ENCODE measurements at regions not wholly inside any gene's neighbourhood (a gene's known extent, or its start where the extent isn't known, plus 50 kb on each side); places are given as distances from the start of the nearest gene placed in this dataset.

DNA sequence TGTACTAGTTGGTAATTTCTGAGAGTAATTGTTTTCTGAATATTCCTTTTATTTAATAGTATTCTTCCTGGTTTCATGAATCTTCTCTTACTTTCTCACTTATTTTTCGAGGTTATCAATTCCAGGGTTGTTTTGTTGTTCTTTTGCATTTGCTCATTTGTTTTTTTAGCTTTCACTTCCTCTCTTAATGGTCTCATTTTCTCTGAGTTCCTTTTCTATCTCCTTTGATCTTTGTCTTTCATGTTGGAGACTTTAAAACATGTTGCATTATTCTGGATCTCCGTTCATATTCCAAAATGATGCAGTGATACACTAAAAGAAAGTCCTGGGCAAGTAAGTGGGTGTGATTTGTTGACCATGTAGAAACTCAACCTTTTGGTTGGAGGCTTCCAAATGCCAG is 345.3 kb upstream of the SLC35B3 start:
- DNase-seq: no peak

DNA sequence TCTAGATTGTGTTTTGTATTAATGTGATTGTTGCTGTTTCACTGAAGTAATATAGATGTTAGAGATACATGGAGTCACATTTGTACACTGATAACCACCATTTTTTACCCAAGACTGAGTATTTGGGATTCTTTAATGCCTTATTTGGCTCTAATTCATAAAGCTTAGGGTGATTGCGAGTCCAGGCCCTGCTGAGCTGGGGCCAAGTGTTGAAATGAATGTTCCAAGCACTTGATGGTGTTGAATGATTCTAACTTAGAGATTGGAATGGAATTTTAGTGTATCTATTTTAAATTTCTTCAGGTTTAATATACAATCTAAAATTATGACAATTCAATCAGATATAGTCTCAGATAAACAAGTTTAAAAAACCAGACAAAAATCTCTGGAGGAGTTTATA is 329.4 kb upstream of the SLC35B3 start:
- no peak for DNase-seq

- DNase-seq: no peak
Measured at GRCh38 chr6:8760951-8761350, 325.6 kb upstream of the SLC35B3 start.

GRCh38 chr6:8758412-8758811 is 323.1 kb upstream of the SLC35B3 start:
- DNase-seq: no peak

GRCh38 chr6:8750627-8751026 is 315.3 kb upstream of the SLC35B3 start:
- no peak for DNase-seq

GRCh38 chr6:8749465-8749864 is 314.1 kb upstream of the SLC35B3 start:
- no peak for DNase-seq

DNA sequence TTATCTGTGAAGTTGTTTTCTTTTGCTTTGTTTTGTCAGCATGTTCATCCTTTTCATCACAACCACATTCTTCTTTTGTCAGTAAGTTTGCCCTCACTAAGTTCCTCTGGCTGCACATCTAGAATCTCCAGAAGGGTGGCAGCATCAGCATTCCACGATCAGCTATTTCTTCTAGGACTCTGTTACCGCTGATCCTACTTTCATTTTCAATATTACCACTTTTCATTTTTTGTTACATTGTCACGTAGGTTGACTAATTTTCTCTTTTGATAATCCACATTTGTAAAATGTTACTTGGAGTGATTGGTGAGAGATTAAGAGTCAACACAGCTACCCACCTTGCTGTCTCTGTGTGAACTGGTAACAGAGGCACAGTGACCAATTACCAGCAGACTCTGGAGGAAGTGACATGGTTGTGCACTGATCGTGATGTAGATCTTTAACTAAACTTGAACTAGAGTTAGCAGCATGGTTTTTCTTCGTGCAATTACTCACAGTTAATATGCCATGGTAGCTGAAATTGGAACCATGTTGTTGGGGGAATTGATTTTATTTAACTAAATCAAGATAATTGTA is 307.9 kb upstream of the SLC35B3 start:
- no peak for DNase-seq

DNA sequence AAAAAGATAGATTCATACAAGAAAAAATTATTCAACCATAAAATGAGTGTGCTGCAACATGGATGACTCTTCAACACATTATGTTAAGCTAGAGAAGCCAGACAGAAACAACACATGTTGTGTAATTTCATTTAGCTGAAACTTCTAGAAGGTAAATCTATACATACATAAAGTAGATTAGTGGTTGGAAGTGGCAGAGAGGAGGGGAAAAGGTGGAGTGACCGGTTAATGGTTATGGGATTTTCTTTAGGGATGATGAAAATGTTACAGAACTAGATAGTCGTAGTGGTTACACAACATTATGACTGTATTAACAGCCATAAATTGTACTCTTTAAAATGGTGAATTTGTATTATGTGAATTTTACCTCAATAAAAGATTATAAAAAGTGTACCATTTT is 304.1 kb upstream of the SLC35B3 start:
- no peak for DNase-seq

GRCh38 chr6:8738951-8739350 is 303.6 kb upstream of the SLC35B3 start:
- DNase-seq: no peak

DNA sequence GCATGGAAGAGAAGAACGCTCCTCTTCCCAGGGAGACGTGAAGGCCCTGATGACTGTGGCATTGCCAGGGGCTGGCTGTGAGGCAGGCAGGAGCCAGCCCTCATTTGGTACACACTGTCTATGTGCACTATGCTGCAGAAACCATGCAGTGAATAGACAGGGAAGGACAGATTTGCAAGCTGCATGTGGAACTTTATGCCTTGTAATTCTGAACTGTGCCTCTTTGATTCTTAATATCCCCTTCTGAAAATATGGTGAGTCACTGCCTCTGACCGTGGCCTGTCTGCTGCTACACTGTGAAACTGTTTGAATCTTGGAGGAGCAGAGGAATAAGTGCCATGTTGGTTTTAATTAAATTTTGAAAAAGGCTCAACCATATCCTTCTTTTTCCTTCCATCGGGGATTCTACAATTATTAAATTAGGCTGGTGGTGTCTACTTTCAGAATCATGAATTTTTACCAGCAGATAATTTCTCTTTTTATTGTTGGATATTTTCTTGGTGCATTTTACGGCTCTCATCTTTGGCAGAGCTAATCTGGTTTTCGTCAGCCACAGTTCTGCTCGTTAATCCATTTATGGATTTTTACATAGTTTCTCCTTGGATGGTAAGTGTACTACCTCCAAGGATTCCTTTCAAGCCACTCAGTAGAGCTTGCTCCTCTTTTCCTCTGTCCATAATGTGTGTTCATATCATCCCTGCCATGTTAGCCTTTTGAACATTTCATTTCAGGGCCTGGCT is 301.0 kb upstream of the SLC35B3 start:
- no peak for DNase-seq

DNA sequence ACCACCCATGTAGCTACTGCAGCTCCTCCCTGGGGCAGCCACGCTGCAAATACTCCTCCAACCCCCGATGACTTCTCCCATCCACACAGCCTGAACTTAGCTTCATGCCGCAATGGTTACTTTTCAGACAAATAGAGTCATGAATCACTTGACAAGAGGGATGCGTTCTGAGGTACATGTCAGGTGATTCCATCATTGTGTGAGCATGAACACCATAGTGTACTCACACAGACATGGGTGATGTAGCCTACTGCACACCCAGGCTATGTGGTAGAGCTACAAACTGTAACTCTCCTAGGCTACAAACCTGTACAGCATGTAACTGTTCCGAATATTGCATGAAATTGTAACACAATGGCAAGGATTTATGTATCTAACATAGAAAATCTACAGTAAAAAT is 298.5 kb upstream of the SLC35B3 start:
- no peak for DNase-seq

- DNase-seq: no peak
Measured at GRCh38 chr6:8731874-8732273, 296.5 kb upstream of the SLC35B3 start.

DNA sequence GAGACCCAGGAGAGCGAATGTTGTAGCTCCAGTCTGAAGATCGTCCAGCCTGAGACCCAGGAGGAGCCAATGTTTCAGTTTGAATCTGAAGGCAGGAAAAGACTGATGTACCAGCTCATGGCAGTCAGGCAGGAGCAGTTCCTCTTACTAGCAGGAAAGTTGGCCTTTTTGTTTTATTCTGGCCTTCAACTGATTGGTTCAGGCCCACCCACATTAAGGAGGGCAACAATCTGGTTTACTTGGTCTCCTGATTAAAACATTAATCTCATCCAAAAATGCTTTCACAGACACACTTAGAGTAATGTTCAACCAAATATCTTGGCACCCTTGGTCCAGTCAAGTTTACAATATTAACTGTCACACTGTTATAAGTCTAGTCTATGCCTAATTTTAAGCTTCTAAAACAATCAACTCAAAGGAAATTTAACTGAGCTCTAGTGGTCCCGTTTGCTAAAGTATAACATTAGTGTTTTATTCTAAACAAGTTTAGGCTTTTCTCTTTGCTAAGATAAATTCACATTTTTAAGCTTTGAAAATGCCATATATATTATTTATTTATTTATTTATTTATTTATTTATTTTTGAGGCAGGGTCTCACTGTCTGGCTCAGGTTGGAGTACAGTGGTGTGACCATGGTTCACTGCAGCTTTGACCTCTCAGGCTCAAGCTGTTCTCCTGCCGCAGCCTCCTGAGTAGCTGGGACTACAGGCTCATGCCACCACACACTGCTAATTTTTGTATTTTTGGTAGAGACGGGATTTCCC is 275.5 kb upstream of the SLC35B3 start:
- no peak for DNase-seq

DNA sequence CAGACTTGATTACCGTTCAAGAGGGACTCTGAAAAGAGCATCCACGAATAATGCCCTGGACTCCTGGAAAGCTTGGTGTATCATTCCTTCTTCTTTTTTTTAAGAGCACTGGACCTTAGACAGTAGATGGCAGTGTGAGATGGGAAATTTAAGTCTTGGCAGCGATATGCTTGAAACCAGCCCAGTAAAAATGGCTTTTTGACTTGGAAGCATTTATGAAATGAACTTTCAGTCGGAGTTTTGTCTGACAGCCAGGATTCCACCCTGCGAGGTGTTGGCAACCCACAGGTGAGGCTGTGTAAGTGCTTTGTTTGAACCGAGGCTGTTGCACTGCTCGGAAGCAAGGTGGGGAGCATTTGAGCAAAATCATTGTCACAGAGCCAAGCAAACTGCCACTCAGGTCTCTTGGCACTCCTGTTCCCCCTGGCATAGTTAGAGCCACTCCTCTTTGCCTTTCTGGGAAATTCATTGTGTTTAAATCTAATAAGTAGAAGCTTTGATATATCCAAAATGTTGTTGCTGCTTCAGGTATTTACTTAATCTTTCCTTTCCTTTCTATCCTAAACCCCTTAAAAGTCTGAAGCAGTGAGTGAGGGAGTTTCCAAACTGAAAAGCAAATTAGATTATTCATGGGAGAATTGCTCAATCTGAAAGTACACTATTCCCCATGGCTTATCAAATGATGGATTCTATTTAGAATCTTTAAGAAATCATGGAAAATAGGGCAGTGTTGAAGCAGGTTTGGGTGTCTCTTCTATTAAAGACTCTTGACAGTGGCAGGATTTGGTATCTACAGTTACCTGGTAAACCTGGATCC is 272.8 kb upstream of the SLC35B3 start:
- DNase-seq: no peak

- DNase-seq: no peak
Measured at GRCh38 chr6:8707369-8707768, 272.0 kb upstream of the SLC35B3 start.

DNA sequence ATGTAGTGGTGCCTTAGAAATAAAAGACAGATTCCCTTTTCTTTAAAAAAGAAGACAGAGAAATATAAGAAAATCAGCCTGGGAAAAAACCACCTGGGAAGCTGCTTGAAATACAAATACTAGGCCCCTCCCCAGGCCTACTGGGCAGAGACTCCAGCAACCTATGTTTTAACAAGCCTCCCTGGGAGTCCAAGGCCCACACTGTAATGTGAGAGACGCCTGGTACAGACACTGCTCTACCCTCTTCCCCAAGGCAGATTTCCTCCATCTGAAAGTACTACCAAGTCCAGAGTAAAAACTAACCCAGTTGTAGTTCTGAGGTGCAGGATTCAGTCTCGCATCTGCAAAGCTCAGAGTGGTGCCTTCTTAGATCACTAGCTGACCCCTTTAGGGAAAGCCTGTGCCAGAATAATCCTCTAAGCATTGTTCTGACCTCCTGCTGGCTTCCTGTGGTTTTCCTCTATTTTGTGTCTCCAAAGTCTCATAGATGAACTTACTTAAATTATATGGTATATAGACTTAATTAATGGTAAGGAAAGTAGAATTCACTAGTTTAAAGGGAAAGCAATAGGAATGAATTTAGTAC is 270.2 kb upstream of the SLC35B3 start:
- DNase-seq: no peak

- no peak for DNase-seq
Measured at GRCh38 chr6:8703059-8703458, 267.7 kb upstream of the SLC35B3 start.

- no peak for DNase-seq
Measured at GRCh38 chr6:8688821-8689220, 253.5 kb upstream of the SLC35B3 start.

DNA sequence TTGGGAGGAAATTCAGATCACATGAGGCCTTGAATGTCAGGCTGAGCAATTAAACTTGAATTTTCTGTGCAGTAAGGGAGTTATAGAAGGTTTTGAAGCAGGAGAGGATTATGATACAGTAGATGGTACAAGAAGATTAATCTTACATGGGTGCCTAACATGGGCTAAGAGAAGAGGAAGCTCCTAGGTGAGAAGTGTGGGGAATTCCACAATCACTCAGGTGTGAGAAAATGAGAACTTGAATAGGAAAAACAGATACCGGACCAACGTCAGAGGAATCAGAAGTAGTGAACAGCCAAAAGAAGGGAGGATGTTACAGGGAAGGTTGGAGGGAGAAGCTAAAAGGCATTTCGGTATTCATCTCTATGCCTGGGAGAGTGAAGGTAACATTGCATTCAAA is 250.7 kb upstream of the SLC35B3 start:
- DNase-seq: no peak

DNA sequence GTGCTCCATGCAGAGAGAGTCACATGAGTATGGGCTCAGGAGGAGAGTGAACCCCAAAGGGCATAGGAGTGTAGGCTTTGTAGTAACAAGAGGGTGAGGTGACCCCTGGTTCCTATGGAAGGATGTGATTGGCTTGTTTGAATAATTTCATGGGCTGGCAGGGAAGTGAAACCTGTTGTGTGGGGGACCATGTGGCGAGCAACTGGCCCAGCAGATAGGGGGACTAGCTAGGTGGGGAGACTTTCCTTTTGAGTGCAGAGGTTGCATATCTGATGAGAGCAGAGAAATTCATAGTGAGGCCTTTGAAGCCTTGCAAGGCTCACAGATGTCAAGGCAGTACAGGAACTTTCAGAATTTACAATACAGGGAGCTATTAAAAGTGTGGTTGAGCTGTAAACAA is 247.9 kb upstream of the SLC35B3 start:
- DNase-seq: no peak

GRCh38 chr6:8679823-8680222 is 244.5 kb upstream of the SLC35B3 start:
- no peak for DNase-seq

- no peak for DNase-seq
Measured at GRCh38 chr6:8678466-8678865, 243.1 kb upstream of the SLC35B3 start.

DNA sequence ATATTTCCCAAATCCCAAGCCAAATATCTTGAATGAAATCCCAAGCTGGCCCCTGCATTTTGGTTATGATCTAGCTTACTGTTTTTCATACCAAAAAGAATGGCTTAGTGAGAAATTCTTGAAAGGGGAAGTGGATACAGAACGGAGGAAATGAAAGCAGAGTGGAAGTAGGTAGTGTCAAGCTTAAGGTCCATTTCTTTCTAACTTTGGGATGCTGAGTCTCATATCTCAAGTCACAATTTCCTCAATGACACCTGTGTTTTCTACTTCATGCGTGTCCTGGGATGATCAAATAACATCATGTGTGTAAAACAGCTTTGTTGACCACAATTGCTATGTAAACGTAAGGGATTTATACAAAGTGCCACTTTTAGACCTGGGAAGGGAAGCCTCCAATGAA is 238.8 kb upstream of the SLC35B3 start:
- DNase-seq: no peak

All from stimulated activated CD4-positive, alpha-beta T cell treated with anti-CD3 and anti-CD28 coated beads, Interleukin-2, amount 100 ng/mL, for 24 hours (primary cell).